ENCODE measurements at regions not wholly inside any gene's neighbourhood (a gene's known extent, or its start where the extent isn't known, plus 50 kb on each side); places are given as distances from the start of the nearest gene placed in this dataset.
"Not testable (repeated sequence)": the region's sequence is repeated elsewhere in the genome, so short reads cannot be mapped to it uniquely, and the experiment has no call there.

- ATAC-seq (no peak), DNase-seq (ENCODE audit: low spot score) (no peak)
These were observed 425.5 kb upstream of the FTMT start for GRCh38 chr5:121426153-121426552.

DNA sequence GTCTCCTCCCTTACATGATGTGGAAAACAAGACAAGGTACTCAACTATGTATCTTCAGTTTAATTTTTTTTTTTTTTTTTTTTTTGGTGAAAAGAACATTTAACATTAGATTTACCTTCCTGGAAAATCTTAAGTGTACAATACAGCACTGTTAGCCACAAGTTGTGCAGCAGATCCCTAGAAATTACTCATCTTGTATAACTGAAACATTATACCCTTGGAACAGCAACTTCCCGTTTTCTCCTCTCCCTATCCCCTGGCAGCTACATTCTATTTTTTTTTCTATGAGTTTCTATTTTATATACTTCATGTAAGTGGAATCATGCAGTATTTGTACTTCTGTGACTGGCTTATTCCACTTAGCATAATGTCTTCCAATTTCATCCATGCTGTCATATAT, 421.9 kb upstream of the FTMT start:
- ATAC-seq (no peak), DNase-seq (ENCODE audit: low spot score) (no peak)

GRCh38 chr5:121430538-121430937, 421.1 kb upstream of the FTMT start:
- no peak for ATAC-seq
- no peak for DNase-seq (ENCODE audit: low spot score)

GRCh38 chr5:121445511-121445910, 406.2 kb upstream of the FTMT start:
- no peak for ATAC-seq

GRCh38 chr5:121462441-121462840, 389.2 kb upstream of the FTMT start:
- ATAC-seq (no peak), DNase-seq (ENCODE audit: low spot score) (no peak)

More at GRCh38 chr5:121445511-121445910, 406.2 kb upstream of the FTMT start:
- no peak for DNase-seq (ENCODE audit: low spot score)

DNA sequence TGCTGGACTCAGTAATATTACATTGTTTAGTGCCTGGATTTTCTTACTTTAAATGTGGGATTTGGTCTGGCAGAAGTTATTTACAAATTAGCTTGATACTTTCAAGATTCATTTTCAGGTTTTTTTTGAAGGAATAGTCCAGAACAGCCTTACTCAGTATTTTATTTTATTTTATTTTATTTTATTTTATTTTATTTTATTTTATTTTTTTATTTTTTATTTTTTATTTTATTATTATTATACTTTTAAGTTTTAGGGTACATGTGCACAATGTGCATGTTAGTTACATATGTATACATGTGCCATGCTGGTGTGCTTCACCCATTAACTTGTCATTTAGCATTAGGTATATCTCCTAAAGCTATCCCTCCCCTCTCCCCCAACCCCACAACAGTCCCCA, 380.5 kb upstream of the FTMT start:
- DNase-seq (ENCODE audit: low spot score); ATAC-seq: not testable (repeated sequence)

GRCh38 chr5:121478636-121479035, 373.0 kb upstream of the FTMT start:
- no peak for DNase-seq (ENCODE audit: low spot score)
- no peak for ATAC-seq

- DNase-seq (ENCODE audit: low spot score) (no peak), ATAC-seq (no peak)
These were observed 372.3 kb upstream of the FTMT start for GRCh38 chr5:121479337-121479736.

DNA sequence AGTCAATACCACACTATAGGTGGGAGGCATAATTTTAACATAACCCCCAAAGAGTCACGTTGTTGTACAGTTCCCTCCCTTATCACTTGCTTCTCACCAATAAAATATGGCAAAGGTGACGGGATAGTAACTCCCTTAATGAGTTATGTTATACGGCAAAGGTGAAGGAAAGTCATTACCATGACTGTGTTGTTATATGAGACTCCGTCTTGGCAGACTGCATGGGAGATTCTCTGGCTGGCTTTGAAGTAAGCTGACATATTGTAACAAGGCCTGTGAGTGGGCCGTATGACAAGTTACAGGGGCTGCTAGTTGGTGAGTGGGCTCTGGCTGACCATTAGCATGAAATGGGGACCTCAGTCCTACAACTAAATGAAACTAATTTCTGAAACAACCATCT, 366.4 kb upstream of the FTMT start:
- no peak for DNase-seq (ENCODE audit: low spot score)
- ATAC-seq: no peak

DNA sequence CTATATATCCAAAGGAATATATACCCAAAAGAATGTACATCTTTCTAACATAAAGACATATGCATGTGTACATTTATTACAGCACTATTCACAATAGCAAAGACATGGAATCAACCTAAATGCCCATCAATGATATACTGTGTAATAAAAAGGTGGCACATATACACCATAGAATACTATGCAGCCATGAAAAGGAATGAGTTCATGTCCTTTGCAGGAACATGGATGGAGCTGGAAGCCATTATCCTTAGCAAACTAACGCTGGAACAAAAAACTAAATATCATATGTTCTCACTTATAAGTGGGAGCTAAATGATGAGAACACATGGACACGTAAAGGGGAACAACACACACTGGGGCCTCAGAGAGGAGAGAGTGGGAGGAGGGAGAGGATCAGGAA, 365.7 kb upstream of the FTMT start:
- DNase-seq (ENCODE audit: low spot score): not testable (repeated sequence)

DNA sequence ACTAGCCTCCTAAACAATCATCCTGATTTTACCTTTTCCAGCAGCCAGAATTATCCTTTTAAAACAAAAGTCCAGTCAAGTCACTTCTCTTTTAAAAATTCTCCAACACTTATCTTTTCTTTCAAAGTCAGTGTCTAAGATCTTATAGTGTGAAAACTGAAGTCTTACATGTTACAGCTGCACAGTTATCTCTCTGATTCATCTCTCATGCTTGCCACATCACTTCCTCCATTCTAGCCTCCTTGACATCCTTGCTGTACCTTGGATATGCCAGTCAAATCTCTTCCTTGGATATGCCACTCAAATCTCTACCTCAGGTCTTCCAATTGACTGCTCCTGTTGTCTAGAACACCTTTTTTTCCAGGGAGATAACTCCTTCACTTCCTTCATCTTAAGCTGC, 361.7 kb upstream of the FTMT start:
- DNase-seq (ENCODE audit: low spot score) (no peak), ATAC-seq (no peak)

More for the DNA sequence above, 365.7 kb upstream of the FTMT start:
- ATAC-seq: not testable (repeated sequence)

- DNase-seq (ENCODE audit: low spot score) (no peak), ATAC-seq (no peak)
These were observed 354.5 kb upstream of the FTMT start for GRCh38 chr5:121497176-121497575.

- DNase-seq (ENCODE audit: low spot score) (no peak), ATAC-seq (no peak)
These were observed 351.4 kb upstream of the FTMT start for GRCh38 chr5:121500310-121500709.

DNA sequence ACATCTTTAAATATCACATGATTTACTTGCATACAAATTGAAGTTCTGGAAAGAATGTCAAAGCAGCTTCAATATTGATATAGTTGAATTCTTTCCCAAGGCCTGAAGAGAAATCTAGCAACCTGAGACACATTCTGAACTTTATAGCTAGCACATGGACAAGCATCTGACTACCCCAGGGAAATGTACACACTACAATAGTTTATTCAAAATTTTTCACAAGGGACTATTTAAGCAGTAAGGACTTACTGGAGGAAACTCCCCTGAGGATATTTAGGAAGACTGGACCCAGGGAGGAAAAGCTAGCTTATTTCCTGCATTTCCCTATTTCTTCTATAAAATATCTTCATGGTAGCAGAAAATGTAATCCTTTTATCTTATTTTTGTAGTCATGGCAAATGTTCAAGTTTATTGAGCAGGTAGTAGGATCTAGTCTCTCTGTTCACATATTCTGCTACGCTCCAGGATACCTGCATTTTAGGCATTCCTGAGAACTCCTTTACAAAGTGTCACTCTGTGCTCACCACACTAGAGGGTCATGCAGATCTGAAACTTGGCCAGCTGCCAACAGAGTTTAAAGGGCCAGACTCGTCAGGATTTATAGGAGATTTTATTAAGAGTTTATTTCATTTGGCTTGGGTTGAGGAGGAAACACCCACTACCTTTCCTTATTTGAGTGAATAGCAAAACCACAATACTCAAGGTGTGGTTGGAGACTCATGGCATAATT, 348.4 kb upstream of the FTMT start:
- DNase-seq (ENCODE audit: low spot score): peak; percentile 42

GRCh38 chr5:121516997-121517396, 334.7 kb upstream of the FTMT start:
- no peak for DNase-seq (ENCODE audit: low spot score)

More for the DNA sequence above, 348.4 kb upstream of the FTMT start:
- no peak for ATAC-seq

GRCh38 chr5:121525706-121526105, 326.0 kb upstream of the FTMT start:
- DNase-seq (ENCODE audit: low spot score) (no peak), ATAC-seq (no peak)

More at GRCh38 chr5:121516997-121517396, 334.7 kb upstream of the FTMT start:
- no peak for ATAC-seq

DNA sequence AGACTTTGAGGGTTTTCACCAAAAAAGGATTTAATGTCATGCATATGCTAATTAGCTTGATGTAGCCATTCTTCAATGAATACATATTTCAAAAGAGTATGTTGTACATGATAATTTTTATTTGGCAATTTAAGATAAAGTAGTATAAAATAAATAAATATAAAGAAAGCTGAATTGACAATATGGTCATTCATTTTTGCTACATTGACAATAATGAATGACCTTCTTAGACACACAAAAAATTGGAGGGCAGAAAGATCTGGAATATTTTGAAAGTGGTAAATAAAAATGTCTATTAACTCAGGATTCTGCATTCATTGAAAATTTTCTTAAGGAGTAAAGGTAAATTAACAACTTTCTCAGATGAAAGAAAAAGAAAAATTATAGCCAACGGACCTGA, 324.8 kb upstream of the FTMT start:
- ATAC-seq (no peak), DNase-seq (ENCODE audit: low spot score) (no peak)

- no peak for ATAC-seq
- no peak for DNase-seq (ENCODE audit: low spot score)
These were observed 317.9 kb upstream of the FTMT start for GRCh38 chr5:121533814-121534213.

- ATAC-seq (no peak), DNase-seq (ENCODE audit: low spot score) (no peak)
These were observed 300.7 kb upstream of the FTMT start for GRCh38 chr5:121550989-121551388.

DNA sequence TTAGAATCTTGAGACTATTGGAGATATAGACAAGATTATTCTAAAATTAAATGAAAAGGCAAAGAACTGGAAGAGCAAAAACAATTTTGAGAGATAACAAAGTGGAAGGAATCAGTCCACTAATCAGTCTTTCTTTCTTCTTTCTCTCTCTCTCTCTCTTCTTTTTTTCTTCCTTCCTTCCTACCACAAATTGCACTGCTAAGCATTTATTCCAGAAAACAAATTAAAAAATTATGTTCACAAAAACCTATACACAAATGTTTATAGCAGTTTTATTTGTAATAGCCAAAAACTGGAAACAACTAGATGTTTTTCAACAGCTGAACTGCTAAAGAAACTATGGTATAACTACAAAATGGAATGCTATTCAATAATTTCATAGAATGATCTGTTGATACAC, 291.9 kb upstream of the FTMT start:
- no peak for ATAC-seq

DNA sequence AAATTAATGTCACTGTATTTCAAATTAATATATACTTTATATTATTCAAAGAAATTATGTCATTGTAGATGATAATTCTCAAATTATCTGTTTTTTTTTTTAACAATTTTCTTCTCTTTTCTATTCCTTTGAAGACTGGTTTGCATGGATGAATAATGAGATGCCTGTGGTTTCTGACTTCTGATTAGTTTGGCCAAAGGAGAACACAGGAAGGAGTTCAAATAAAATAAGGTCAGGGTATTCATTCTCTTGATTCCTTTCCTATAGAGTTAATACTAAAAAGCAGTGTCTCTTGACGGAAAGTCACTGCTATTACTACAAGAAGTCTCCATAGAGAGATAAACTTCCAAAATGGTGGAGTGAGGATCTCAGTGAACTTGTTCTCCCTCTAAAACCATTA, 279.6 kb upstream of the FTMT start:
- ATAC-seq (no peak), DNase-seq (ENCODE audit: low spot score) (no peak)

More for the DNA sequence above, 291.9 kb upstream of the FTMT start:
- DNase-seq (ENCODE audit: low spot score): no peak

DNA sequence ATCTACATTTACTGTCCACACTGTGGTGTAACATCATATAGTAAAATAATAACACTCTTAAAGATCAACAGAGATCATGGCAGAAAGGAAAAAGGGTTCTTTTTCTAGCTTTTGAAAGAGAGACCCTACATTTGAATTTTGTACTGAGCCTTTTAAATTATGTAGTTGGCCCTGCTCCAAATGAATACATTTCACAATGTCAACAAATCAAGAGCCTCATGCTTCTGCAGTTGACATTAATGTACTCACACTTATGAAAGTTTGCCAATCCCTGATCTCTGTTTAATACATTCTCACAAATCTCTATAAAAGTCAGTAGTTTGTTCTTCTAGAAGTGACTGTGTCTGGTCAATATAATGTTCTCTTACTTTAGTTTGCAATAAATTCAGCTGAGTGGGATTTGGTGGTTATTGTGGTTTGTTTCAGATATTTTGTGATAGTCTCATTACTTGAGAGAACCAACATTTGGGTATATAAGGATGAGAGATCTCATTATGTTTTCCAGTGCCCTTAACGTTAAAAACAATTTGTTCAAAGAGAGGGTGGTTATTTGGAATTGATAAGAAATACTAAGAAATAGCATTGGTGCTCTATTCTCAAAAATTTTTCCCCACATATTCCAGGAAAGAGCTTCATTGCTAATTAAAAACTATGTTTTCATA, 277.8 kb upstream of the FTMT start:
- DNase-seq (ENCODE audit: low spot score): no peak
- ATAC-seq: no peak

GRCh38 chr5:121581588-121581987, 270.1 kb upstream of the FTMT start:
- DNase-seq (ENCODE audit: low spot score) (no peak), ATAC-seq (no peak)
